ENCODE measurements at regions not wholly inside any gene's neighbourhood (a gene's known extent, or its start where the extent isn't known, plus 50 kb on each side); places are given as distances from the start of the nearest gene placed in this dataset.

DNA sequence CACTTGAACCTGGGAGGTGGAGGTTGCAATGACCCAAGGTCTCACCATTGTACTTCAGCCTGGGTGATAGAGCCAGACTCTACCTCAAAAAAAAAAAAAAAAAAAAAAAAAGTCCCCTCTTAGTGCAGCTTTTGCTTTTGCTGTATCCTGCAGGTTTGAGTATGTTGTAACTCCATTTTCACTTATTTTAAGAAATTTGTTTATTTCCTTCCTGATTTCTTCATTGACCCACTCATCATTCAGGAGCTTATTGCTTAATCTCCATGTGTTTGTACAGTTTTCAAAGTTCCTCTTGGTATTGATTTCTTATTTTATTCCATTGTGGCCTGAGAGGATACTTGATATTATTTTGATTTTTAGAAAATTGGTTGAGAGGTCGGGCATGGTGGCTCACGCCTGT lies 50.9 kb upstream of the AK4 start:
- H3K4me3 ChIP-seq (ENCODE audit: low read length): no peak overlapping the region

More for the DNA sequence above, 50.9 kb upstream of the AK4 start:
- no peak for DNase-seq (ENCODE audit: low read depth)
- no peak for TF ChIP-seq CTCF (conservative IDR thresholded peaks at IDR 0.05; ENCODE audit: low read depth, low read length)

Measured in retinal pigment epithelial cell (primary cell).